DOHH2 (cell line): ENCODE measurements at regions not wholly inside any gene's neighbourhood (a gene's known extent, or its start where the extent isn't known, plus 50 kb on each side); places are given as distances from the start of the nearest gene placed in this dataset.
"Not testable (repeated sequence)": the region's sequence is repeated elsewhere in the genome, so short reads cannot be mapped to it uniquely, and the experiment has no call there.

Source experiments
- H3F3A ChIP-seq: fragments of 200-600 bp; sonication (generic), shearing (Covaris generic); 2 replicates; pipeline ENCODE4 v1.6.0; 2016; ENCODE audit warnings: antibody characterized with exemption, mild to moderate bottlenecking; ENCODE audit not compliant: control insufficient read depth, insufficient read depth
- H3K27ac ChIP-seq: fragments of 200-600 bp; sonication (generic); 2 replicates; pipeline ENCODE4 v1.5.1; 2014; ENCODE audit warnings: low read depth, mild to moderate bottlenecking, low read length, moderate library complexity
- H3K27me3 ChIP-seq: fragments of 200-600 bp; sonication (generic); 2 replicates; pipeline ENCODE4 v1.6.1; 2014; ENCODE audit warnings: mild to moderate bottlenecking, low read length, mixed read lengths; ENCODE audit not compliant: control insufficient read depth
- H3K36me3 ChIP-seq: fragments of 200-600 bp; sonication (generic); 2 replicates; pipeline ENCODE4 v1.6.1; 2014; ENCODE audit warnings: mild to moderate bottlenecking, low read length, moderate library complexity, mixed read lengths; ENCODE audit not compliant: control insufficient read depth
- H3K4me1 ChIP-seq: fragments of 200-600 bp; sonication (generic); 2 replicates; pipeline ENCODE4 v1.6.1; 2014; ENCODE audit warnings: mild to moderate bottlenecking, low read length, mixed read lengths; ENCODE audit not compliant: control insufficient read depth
- H3K4me2 ChIP-seq: fragments of 200-600 bp; sonication (generic); 2 replicates; pipeline ENCODE4 v1.6.0; 2014; ENCODE audit warnings: mild to moderate bottlenecking, low read length, moderate library complexity
- H3K4me3 ChIP-seq: fragments of 200-600 bp; sonication (generic); 2 replicates; pipeline ENCODE4 v1.5.1; 2014; ENCODE audit warnings: mild to moderate bottlenecking, low read length, mixed read lengths
- H3K79me2 ChIP-seq: fragments of 200-600 bp; sonication (generic); 2 replicates; pipeline ENCODE4 v1.6.1; 2014; ENCODE audit warnings: mild to moderate bottlenecking, low read length, mixed read lengths; ENCODE audit not compliant: control insufficient read depth
- H3K9me2 ChIP-seq: fragments of 200-600 bp; sonication (generic); replicated peaks from 2 replicates; pipeline ENCODE4 v1.6.1; 2014; ENCODE audit warnings: mild to moderate bottlenecking, low read length, mixed read lengths; ENCODE audit not compliant: control insufficient read depth
- H3K9me3 ChIP-seq: fragments of 200-600 bp; sonication (generic); 2 replicates; pipeline ENCODE4 v1.6.1; 2014; ENCODE audit warnings: antibody characterized with exemption, low read length, mixed read lengths; ENCODE audit not compliant: control insufficient read depth, insufficient read depth
- H4K20me1 ChIP-seq: fragments of 200-600 bp; sonication (generic); 2 replicates; pipeline ENCODE4 v1.6.0; 2014; ENCODE audit warnings: low read depth, mild to moderate bottlenecking, antibody characterized with exemption, low read length, moderate library complexity; ENCODE audit not compliant: control insufficient read depth, insufficient read depth
- EZH2phosphoT487 ChIP-seq: fragments of 200-600 bp; sonication (generic); IDR thresholded peaks from 2 replicates; pipeline ENCODE4 v1.6.1; 2017; ENCODE audit warnings: borderline replicate concordance, mild to moderate bottlenecking, antibody characterized with exemption, low read length, moderate library complexity, mixed read lengths
- TF ChIP-seq, protein P1 (sequence below): fragments of 200-600 bp; sonication (generic); IDR thresholded peaks from one replicate; pipeline ENCODE4 v1.5.1; 2014; ENCODE audit warnings: antibody characterized with exemption, mild to moderate bottlenecking, low read depth, low read length; ENCODE audit not compliant: poor library complexity, severe bottlenecking

DNA sequence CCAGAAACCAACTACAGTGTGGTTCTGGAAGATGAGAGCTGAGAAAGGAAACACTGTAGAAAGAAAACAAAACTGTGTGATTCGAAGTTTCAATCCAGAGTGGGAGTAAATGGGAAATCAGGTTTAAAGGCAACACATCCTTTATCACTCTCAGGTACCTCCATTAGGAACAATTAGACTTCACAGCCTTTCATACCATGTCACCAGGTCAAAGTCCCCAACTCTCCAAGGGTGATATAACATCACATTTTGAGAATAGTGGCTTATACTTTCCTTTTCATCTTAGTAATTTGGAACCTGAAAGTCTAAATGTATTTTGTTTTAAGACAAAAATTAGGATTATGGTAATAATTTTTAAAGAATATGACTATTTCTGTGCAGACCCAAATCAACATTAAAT is 194.9 kb upstream of the WWC1 start:
- Histone ChIP-seq H3K9me2 (no peaks in the 10 kb centered on the region), H3K4me3 (no peak overlapping the region), H3K9me3 (no peaks in the 10 kb centered on the region), H3K36me3 (no peaks in the 10 kb centered on the region), H3K4me2 (no peak overlapping the region), H3K4me1 (no peaks in the 10 kb centered on the region), H3F3A (no peaks in the 10 kb centered on the region), H3K79me2 (no peaks in the 10 kb centered on the region), H3K27ac (no peak overlapping the region), H4K20me1 (no peaks in the 10 kb centered on the region), H3K27me3 (0 out of 2 replicates have a peak, but pooled peaks cover 3% of the 10 kb centered on the region)
- TF ChIP-seq, protein P1, sequence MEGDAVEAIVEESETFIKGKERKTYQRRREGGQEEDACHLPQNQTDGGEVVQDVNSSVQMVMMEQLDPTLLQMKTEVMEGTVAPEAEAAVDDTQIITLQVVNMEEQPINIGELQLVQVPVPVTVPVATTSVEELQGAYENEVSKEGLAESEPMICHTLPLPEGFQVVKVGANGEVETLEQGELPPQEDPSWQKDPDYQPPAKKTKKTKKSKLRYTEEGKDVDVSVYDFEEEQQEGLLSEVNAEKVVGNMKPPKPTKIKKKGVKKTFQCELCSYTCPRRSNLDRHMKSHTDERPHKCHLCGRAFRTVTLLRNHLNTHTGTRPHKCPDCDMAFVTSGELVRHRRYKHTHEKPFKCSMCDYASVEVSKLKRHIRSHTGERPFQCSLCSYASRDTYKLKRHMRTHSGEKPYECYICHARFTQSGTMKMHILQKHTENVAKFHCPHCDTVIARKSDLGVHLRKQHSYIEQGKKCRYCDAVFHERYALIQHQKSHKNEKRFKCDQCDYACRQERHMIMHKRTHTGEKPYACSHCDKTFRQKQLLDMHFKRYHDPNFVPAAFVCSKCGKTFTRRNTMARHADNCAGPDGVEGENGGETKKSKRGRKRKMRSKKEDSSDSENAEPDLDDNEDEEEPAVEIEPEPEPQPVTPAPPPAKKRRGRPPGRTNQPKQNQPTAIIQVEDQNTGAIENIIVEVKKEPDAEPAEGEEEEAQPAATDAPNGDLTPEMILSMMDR = no peak
- no peak for TF ChIP-seq EZH2phosphoT487

DNA sequence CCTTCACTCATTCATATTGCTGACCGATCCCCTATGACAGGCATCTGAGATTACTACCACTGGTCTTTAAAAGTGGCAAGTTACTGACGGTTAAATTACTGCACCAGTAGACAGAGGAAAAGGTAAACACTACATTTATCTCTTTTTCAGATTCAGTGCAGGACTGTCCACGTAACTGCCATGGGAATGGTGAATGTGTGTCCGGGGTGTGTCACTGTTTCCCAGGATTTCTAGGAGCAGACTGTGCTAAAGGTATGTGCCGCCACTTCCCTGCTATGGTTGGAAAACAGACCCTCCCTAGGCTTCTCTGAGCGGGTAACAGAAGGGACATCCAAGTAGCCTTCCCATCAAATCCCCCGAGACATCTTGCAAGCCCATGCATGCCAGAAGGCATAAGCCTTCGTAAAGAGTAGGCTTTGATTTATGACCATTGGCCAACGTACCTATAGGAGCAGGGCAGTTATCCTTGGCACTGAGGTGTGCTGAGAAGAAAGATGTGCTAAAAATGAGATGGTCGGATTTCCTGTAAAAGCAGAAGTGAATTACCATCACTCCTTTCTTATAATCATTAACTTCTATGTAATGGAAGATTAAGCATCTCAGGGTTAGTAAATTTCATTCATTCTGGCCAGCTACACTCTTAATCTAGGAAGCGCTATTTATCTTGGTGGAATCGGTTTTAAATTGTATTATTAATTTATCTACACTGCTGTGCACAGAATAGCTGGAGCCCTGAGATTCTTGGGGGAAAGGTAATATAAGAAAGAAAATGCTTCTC is 193.4 kb upstream of the WWC1 start:
- H3K27me3 ChIP-seq = 0 out of 2 replicates have a peak, but pooled peaks cover 3% of the 10 kb centered on the region
- no peak for TF ChIP-seq EZH2phosphoT487
- TF ChIP-seq, protein P1 = no peak
- H3K4me2 ChIP-seq = no peak overlapping the region
- H3K4me1 ChIP-seq = no peaks in the 10 kb centered on the region
- H4K20me1 ChIP-seq = no peaks in the 10 kb centered on the region
- H3K36me3 ChIP-seq = no peaks in the 10 kb centered on the region
- no peaks in the 10 kb centered on the region for H3K79me2 ChIP-seq
- no peak overlapping the region for H3K4me3 ChIP-seq
- no peak overlapping the region for H3K27ac ChIP-seq
- no peaks in the 10 kb centered on the region for H3K9me2 ChIP-seq
- no peaks in the 10 kb centered on the region for H3F3A ChIP-seq
- H3K9me3 ChIP-seq = no peaks in the 10 kb centered on the region

DNA sequence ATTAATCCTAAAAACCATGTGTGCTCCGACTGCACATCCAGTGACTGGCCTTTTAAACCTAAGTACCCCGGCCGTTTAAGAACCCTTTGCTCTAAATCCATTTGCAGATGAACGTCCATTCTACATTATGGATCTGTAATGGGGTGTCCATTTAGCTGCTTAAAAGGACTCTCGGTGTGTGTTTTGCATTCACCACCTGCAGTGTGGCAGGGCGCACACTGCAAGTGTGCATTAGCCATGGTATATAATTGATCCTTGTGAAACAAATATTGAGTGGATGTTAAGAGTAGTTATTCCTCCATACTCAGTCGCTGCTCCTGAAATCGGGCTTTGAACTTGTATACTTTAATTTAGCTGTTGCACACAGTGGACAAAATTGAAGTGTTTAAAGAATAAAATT is 190.1 kb upstream of the WWC1 start:
- H3F3A ChIP-seq = no peaks in the 10 kb centered on the region
- H3K9me2 ChIP-seq = no peaks in the 10 kb centered on the region
- no peaks in the 10 kb centered on the region for H3K79me2 ChIP-seq
- no peak overlapping the region for H3K27ac ChIP-seq
- no peak overlapping the region for H3K4me2 ChIP-seq
- H3K4me1 ChIP-seq = no peaks in the 10 kb centered on the region
- H3K27me3 ChIP-seq = 0 out of 2 replicates have a peak, but pooled peaks cover 3% of the 10 kb centered on the region
- H3K36me3 ChIP-seq = no peaks in the 10 kb centered on the region
- TF ChIP-seq, protein P1 = no peak
- TF ChIP-seq EZH2phosphoT487 = no peak
- no peaks in the 10 kb centered on the region for H4K20me1 ChIP-seq
- H3K9me3 ChIP-seq = no peaks in the 10 kb centered on the region
- H3K4me3 ChIP-seq = no peak overlapping the region

DNA sequence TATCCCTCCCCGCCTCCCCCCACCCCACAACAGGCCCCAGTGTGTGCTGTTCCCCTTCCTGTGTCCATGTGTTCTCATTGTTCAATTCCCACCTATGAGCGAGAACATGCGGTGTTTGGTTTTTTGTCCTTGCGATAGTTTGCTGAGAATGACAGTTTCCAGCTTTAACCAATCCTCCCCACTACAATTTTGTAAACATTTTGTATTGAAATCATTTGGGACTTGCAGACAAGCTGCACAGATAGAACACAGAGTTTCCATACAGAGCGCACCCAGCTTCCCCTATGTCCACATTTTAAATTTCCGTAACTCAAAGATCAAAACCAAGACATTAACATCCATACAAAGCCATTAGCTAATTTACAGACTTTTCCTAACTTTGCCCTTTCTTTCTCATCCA is 188.4 kb upstream of the WWC1 start:
- H3F3A ChIP-seq, H3K9me3 ChIP-seq, H3K4me3 ChIP-seq, H3K27ac ChIP-seq, H3K4me2 ChIP-seq, H3K27me3 ChIP-seq, H3K79me2 ChIP-seq, H4K20me1 ChIP-seq, H3K4me1 ChIP-seq, H3K9me2 ChIP-seq, H3K36me3 ChIP-seq: not testable (repeated sequence)
